Osteocyte (in vitro differentiated cells): ENCODE measurements at regions not wholly inside any gene's neighbourhood (a gene's known extent, or its start where the extent isn't known, plus 50 kb on each side); places are given as distances from the start of the nearest gene placed in this dataset.

Source experiments
- DNase-seq: peaks from one replicate; pipeline ENCODE4 v3.0.0; 2021; ENCODE audit warnings: mixed read lengths; ENCODE audit not compliant: unreplicated experiment; ENCODE audit errors: extremely low spot score
- H3K27ac Mint-ChIP-seq: one replicate; pipeline ENCODE4 v1.8.0; 2021; ENCODE audit warnings: mild to moderate bottlenecking, mixed read lengths; ENCODE audit not compliant: unreplicated experiment
- H3K27me3 Mint-ChIP-seq: one replicate; pipeline ENCODE4 v1.8.0; 2021; ENCODE audit warnings: mixed read lengths; ENCODE audit not compliant: unreplicated experiment
- H3K36me3 Mint-ChIP-seq: one replicate; pipeline ENCODE4 v1.8.0; 2021; ENCODE audit warnings: mixed read lengths; ENCODE audit not compliant: unreplicated experiment
- H3K4me1 Mint-ChIP-seq: one replicate; pipeline ENCODE4 v1.8.0; 2021; ENCODE audit warnings: mixed read lengths; ENCODE audit not compliant: unreplicated experiment
- H3K4me3 Mint-ChIP-seq: one replicate; pipeline ENCODE4 v1.8.0; 2021; ENCODE audit warnings: mild to moderate bottlenecking, moderate library complexity, mixed read lengths; ENCODE audit not compliant: unreplicated experiment
- H3K9me3 Mint-ChIP-seq: one replicate; pipeline ENCODE4 v1.8.0; 2021; ENCODE audit warnings: mixed read lengths; ENCODE audit not compliant: unreplicated experiment
- CTCF ChIP-seq: fragments of 200-600 bp; sonication (generic); IDR thresholded peaks from 2 replicates; pipeline ENCODE4 v1.5.0; 2021; ENCODE audit warnings: antibody characterized with exemption, mild to moderate bottlenecking, moderate library complexity

GRCh38 chr6:147149826-147150225 is 54.4 kb upstream of the STXBP5 start:
- no peak overlapping the region for H3K4me3 Mint-ChIP-seq
- H3K27ac Mint-ChIP-seq, result no peak overlapping the region
- no peak for DNase-seq
- no peaks in the 10 kb centered on the region for H3K9me3 Mint-ChIP-seq
- no peak for TF ChIP-seq CTCF
- H3K4me1 Mint-ChIP-seq, result peaks cover 9% of the 10 kb centered on the region
- H3K36me3 Mint-ChIP-seq, result no peaks in the 10 kb centered on the region
- no peaks in the 10 kb centered on the region for H3K27me3 Mint-ChIP-seq

- Mint-ChIP-seq H3K4me3 (no peak overlapping the region), H3K27me3 (no peaks in the 10 kb centered on the region), H3K9me3 (no peaks in the 10 kb centered on the region), H3K36me3 (no peaks in the 10 kb centered on the region), H3K27ac (no peak overlapping the region), H3K4me1 (peaks cover 9% of the 10 kb centered on the region)
- TF ChIP-seq CTCF, result no peak
- no peak for DNase-seq
Measured at GRCh38 chr6:147150293-147150692, 53.9 kb upstream of the STXBP5 start.
